DND-41 (cell line): ENCODE measurements at regions not wholly inside any gene's neighbourhood (a gene's known extent, or its start where the extent isn't known, plus 50 kb on each side); places are given as distances from the start of the nearest gene placed in this dataset.

Source experiments
- ATAC-seq: fragments of 200-7000 bp; cut with Tn5 transposase; 3 replicates; pipeline ENCODE4 v1.9.1; 2021; ENCODE audit warnings: low read depth; ENCODE audit not compliant: insufficient read depth
- DNase-seq: peaks from one replicate; pipeline ENCODE4 v3.0.0-alpha.2; 2020
- H2AFZ ChIP-seq: 2 replicates; pipeline ENCODE4 v1.6.0; 2012; ENCODE audit warnings: low read depth, low read length
- H3K27ac ChIP-seq: 2 replicates; pipeline ENCODE4 v1.5.1; 2012; ENCODE audit warnings: low read length, inconsistent platforms
- H3K27me3 ChIP-seq: fragments of 200-600 bp; sonication (generic); 2 replicates; pipeline ENCODE4 v1.6.0; 2012; ENCODE audit warnings: low read length, mild to moderate bottlenecking, inconsistent platforms; ENCODE audit not compliant: insufficient read depth, poor library complexity
- H3K36me3 ChIP-seq: 2 replicates; pipeline ENCODE4 v1.5.1; 2012; ENCODE audit warnings: low read length, inconsistent platforms; ENCODE audit not compliant: insufficient read depth
- H3K4me1 ChIP-seq: 2 replicates; pipeline ENCODE4 v1.5.1; 2012; ENCODE audit warnings: mild to moderate bottlenecking, low read length; ENCODE audit not compliant: insufficient read depth
- H3K4me2 ChIP-seq: 2 replicates; pipeline ENCODE4 v1.6.0; 2012; ENCODE audit warnings: mild to moderate bottlenecking, moderate library complexity, low read length, inconsistent platforms; ENCODE audit not compliant: insufficient read depth
- H3K4me3 ChIP-seq, 2 experiments: fragments of 200-600 bp in 1 of 2; shearing (Covaris generic) in 1 of 2; 2 replicates each; pipeline ENCODE4 v1.5.1; 2012 to 2016; ENCODE audit warnings: inconsistent platforms in 2 of 2, low read length in 2 of 2, mild to moderate bottlenecking in 2 of 2, low read depth in 1 of 2, moderate library complexity in 1 of 2
- H3K79me2 ChIP-seq: 2 replicates; pipeline ENCODE4 v1.6.0; 2012; ENCODE audit warnings: low read length, inconsistent platforms; ENCODE audit not compliant: insufficient read depth
- H3K9ac ChIP-seq: 2 replicates; pipeline ENCODE4 v1.6.0; 2012; ENCODE audit warnings: low read depth, mild to moderate bottlenecking, inconsistent platforms, low read length, moderate library complexity
- H3K9me3 ChIP-seq: 2 replicates; pipeline ENCODE4 v1.5.1; 2012; ENCODE audit warnings: low read length, moderate library complexity, mild to moderate bottlenecking, inconsistent platforms; ENCODE audit not compliant: insufficient read depth, severe bottlenecking
- H4K20me1 ChIP-seq: 2 replicates; pipeline ENCODE4 v1.6.0; 2012; ENCODE audit warnings: low read length; ENCODE audit not compliant: insufficient read depth
- EZH2 ChIP-seq: IDR thresholded peaks from 3 replicates; pipeline ENCODE4 v1.6.1; 2012; ENCODE audit warnings: borderline replicate concordance, low read depth, mild to moderate bottlenecking, moderate library complexity, low read length, inconsistent platforms; ENCODE audit not compliant: severe bottlenecking
- TF ChIP-seq, protein P1 (sequence below): IDR thresholded peaks from 2 replicates; pipeline ENCODE4 v1.5.1; 2012; ENCODE audit warnings: borderline replicate concordance, low read length, moderate library complexity, mild to moderate bottlenecking; ENCODE audit not compliant: poor library complexity, severe bottlenecking; ENCODE audit errors: extremely low read depth

DNA sequence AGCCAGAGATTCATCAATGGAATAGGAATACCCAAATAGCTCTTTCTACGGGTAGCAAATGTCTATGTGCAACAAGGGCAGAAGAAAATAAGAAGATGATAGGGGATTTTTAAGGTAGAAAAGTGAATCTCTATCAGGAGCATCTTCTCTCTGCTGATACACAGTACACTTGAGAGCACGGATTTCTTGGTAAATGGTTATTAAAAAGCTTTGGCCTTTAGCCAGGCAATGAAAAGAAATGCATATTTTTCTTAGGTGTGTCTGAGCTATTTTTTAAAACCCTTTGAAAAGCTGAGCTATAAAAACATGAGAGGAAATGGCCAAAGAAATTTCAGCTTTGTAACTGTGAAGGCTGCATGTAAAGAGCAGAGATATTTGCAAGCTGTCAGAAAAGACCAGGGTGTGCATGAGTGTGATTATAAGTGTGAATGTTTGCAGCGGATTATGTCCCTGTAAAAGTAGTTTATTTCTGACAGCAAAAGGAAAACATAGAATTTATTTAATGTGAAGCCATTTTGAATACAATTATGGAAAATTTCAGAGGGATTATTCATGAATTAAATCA, 487.1 kb upstream of the PIK3R1 start:
- no peak for TF ChIP-seq EZH2
- TF ChIP-seq, protein P1, sequence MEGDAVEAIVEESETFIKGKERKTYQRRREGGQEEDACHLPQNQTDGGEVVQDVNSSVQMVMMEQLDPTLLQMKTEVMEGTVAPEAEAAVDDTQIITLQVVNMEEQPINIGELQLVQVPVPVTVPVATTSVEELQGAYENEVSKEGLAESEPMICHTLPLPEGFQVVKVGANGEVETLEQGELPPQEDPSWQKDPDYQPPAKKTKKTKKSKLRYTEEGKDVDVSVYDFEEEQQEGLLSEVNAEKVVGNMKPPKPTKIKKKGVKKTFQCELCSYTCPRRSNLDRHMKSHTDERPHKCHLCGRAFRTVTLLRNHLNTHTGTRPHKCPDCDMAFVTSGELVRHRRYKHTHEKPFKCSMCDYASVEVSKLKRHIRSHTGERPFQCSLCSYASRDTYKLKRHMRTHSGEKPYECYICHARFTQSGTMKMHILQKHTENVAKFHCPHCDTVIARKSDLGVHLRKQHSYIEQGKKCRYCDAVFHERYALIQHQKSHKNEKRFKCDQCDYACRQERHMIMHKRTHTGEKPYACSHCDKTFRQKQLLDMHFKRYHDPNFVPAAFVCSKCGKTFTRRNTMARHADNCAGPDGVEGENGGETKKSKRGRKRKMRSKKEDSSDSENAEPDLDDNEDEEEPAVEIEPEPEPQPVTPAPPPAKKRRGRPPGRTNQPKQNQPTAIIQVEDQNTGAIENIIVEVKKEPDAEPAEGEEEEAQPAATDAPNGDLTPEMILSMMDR: no peak

DNA sequence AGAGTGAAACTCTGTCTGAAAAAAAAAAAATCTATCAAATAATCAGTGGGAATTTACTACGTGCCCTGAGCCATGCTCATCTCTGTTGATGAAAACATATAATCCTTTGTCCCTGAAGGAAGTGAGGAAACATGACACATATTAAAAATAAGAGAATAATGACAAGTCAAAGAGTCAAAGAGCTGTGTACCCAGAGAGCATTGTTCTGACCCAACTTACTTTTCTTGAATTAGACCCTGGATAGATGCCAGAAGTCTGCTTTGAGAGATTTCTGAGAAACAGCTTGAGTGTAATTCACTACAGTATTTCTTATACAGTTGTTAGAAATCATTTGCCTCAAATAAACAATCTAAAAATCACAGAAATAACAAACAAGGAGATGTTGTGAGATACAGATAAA, 490.0 kb upstream of the PIK3R1 start:
- H3K4me1 ChIP-seq: 0 out of 2 replicates have a peak, but pooled peaks cover 1% of the 10 kb centered on the region
- H2AFZ ChIP-seq: no peak overlapping the region
- H3K27ac ChIP-seq: no peak overlapping the region
- H3K36me3 ChIP-seq: no peaks in the 10 kb centered on the region
- no peak for ATAC-seq
- no peaks in the 10 kb centered on the region for H4K20me1 ChIP-seq
- no peaks in the 10 kb centered on the region for H3K9me3 ChIP-seq
- no peak overlapping the region for H3K9ac ChIP-seq
- no peak overlapping the region for H3K4me3 ChIP-seq
- no peak for TF ChIP-seq EZH2
- TF ChIP-seq, protein P1: no peak
- H3K79me2 ChIP-seq: no peaks in the 10 kb centered on the region
- no peak for DNase-seq
- H3K4me2 ChIP-seq: no peak overlapping the region
- H3K27me3 ChIP-seq: no peaks in the 10 kb centered on the region

More for the DNA sequence above, 487.1 kb upstream of the PIK3R1 start:
- H3K4me1 ChIP-seq: peaks cover 8% of the 10 kb centered on the region
- H3K79me2 ChIP-seq: no peaks in the 10 kb centered on the region
- H2AFZ ChIP-seq: no peak overlapping the region
- H3K27me3 ChIP-seq: no peaks in the 10 kb centered on the region
- H3K9me3 ChIP-seq: no peaks in the 10 kb centered on the region
- no peak overlapping the region for H3K4me2 ChIP-seq
- no peak for DNase-seq
- no peaks in the 10 kb centered on the region for H3K36me3 ChIP-seq
- no peak for ATAC-seq
- no peaks in the 10 kb centered on the region for H4K20me1 ChIP-seq
- H3K9ac ChIP-seq: no peak overlapping the region
- H3K4me3 ChIP-seq: no peak overlapping the region
- no peak overlapping the region for H3K27ac ChIP-seq

DNA sequence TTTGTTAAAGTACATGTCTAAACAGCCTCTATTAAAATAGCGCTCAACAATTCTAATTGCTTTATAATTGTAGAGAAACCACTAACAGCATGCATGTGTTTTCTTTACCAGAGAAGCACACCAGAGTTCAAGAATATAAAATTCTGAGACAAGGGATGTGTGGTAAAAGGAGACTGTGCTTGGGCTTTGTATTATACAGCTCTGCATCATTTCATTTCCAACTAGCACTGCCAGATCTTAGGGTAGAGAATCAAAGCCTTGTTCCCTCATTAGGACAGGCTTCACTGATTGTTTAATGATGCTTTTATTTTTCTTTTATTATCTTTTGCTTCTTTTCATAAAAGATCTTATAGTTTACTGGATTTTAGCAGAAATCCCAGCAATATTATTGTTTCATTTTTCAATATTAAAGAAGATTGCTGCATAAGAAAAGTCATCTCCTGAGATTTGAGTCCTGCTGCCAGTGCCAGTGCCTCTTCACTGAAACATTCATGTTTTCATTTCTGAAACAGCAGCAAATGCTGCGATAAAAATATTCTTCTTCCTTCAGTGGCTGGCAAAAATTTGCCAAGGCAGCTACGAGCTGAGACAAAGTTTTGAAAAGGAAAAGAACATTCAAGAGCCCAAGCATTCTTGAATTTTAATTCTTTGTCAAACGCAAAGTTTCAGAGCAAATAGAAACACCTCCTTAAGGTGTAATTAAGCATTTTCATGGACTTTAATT, 491.0 kb upstream of the PIK3R1 start:
- DNase-seq (no peak), ATAC-seq (no peak)
- H2AFZ ChIP-seq: no peak overlapping the region
- H3K4me2 ChIP-seq: no peak overlapping the region
- H3K27ac ChIP-seq: no peak overlapping the region
- no peaks in the 10 kb centered on the region for H3K9me3 ChIP-seq
- no peaks in the 10 kb centered on the region for H3K79me2 ChIP-seq
- H4K20me1 ChIP-seq: no peaks in the 10 kb centered on the region
- no peak overlapping the region for H3K9ac ChIP-seq
- no peak overlapping the region for H3K4me3 ChIP-seq
- no peaks in the 10 kb centered on the region for H3K4me1 ChIP-seq
- H3K27me3 ChIP-seq: no peaks in the 10 kb centered on the region
- TF ChIP-seq, protein P1: no peak
- no peak for TF ChIP-seq EZH2
- H3K36me3 ChIP-seq: no peaks in the 10 kb centered on the region
